Trophoblast cell (in vitro differentiated cells and primary cell): ENCODE measurements at regions not wholly inside any gene's neighbourhood (a gene's known extent, or its start where the extent isn't known, plus 50 kb on each side); places are given as distances from the start of the nearest gene placed in this dataset.
A peak's percentile ranks its signal among the peaks of the same experiment; 100 is the strongest.

Source experiments
- DNase-seq, 2 donors: peaks; one replicate each; pipeline ENCODE4 v3.0.0-alpha.2; 2016
- H2AFZ ChIP-seq: 2 replicates; pipeline ENCODE4 v1.6.1; 2013; ENCODE audit warnings: low read length, moderate library complexity, mild to moderate bottlenecking; ENCODE audit not compliant: insufficient read depth, poor library complexity
- H2AK5ac ChIP-seq: 2 replicates; pipeline ENCODE4 v1.6.1; 2013; ENCODE audit warnings: mild to moderate bottlenecking, low read length
- H2BK120ac ChIP-seq: 2 replicates; pipeline ENCODE4 v1.6.1; 2013; ENCODE audit warnings: low read length, mild to moderate bottlenecking, moderate library complexity; ENCODE audit not compliant: insufficient read depth, poor library complexity
- H2BK12ac ChIP-seq: 2 replicates; pipeline ENCODE4 v1.6.1; 2013; ENCODE audit warnings: mild to moderate bottlenecking, low read length, moderate library complexity
- H2BK5ac ChIP-seq: 2 replicates; pipeline ENCODE4 v1.6.1; 2013; ENCODE audit warnings: low read length, low read depth, moderate library complexity, mild to moderate bottlenecking; ENCODE audit not compliant: poor library complexity
- H3K14ac ChIP-seq: 2 replicates; pipeline ENCODE4 v1.6.1; 2013; ENCODE audit warnings: mild to moderate bottlenecking, low read length
- H3K18ac ChIP-seq: 2 replicates; pipeline ENCODE4 v1.6.1; 2013; ENCODE audit warnings: mild to moderate bottlenecking, low read length
- H3K23ac ChIP-seq: 2 replicates; pipeline ENCODE4 v1.6.1; 2013; ENCODE audit warnings: low read length
- H3K27ac ChIP-seq: 2 replicates; pipeline ENCODE4 v1.5.1; 2013; ENCODE audit warnings: low read depth, mild to moderate bottlenecking, inconsistent platforms, low read length, moderate library complexity
- H3K27me3 ChIP-seq: 2 replicates; pipeline ENCODE4 v1.6.1; 2013; ENCODE audit warnings: inconsistent platforms, mild to moderate bottlenecking, low read length, moderate library complexity; ENCODE audit not compliant: insufficient read depth
- H3K36me3 ChIP-seq, 2 experiments: 1 replicate in 1 of 2; 2 replicates in 1 of 2; pipeline ENCODE4 v1.6.1; 2013; ENCODE audit warnings: low read length in 2 of 2, mild to moderate bottlenecking in 2 of 2, moderate library complexity in 1 of 2; ENCODE audit not compliant: insufficient read depth in 2 of 2, control insufficient read depth in 1 of 2
- H3K4ac ChIP-seq: 2 replicates; pipeline ENCODE4 v1.6.1; 2013; ENCODE audit warnings: low read depth, mild to moderate bottlenecking, low read length, moderate library complexity
- H3K4me1 ChIP-seq, 2 experiments: 1 replicate in 1 of 2; 2 replicates in 1 of 2; pipeline ENCODE4 v1.6.1; 2013; ENCODE audit warnings: low read length in 2 of 2, mild to moderate bottlenecking in 2 of 2, moderate library complexity in 1 of 2; ENCODE audit not compliant: insufficient read depth in 2 of 2, control insufficient read depth in 1 of 2
- H3K4me2 ChIP-seq: 2 replicates; pipeline ENCODE4 v1.6.1; 2013; ENCODE audit warnings: inconsistent platforms, mild to moderate bottlenecking, low read length, moderate library complexity
- H3K4me3 ChIP-seq: 2 replicates; pipeline ENCODE4 v1.5.1; 2013; ENCODE audit warnings: mild to moderate bottlenecking, low read depth, low read length, inconsistent platforms
- H3K79me1 ChIP-seq: one replicate; pipeline ENCODE4 v1.6.1; 2013; ENCODE audit warnings: low read length
- H3K79me2 ChIP-seq: 2 replicates; pipeline ENCODE4 v1.6.1; 2013; ENCODE audit warnings: low read length, mild to moderate bottlenecking; ENCODE audit not compliant: control insufficient read depth, insufficient read depth, poor library complexity
- H3K9ac ChIP-seq: 2 replicates; pipeline ENCODE4 v1.6.1; 2013; ENCODE audit warnings: mild to moderate bottlenecking, low read length
- H3K9me3 ChIP-seq: 2 replicates; pipeline ENCODE4 v1.6.1; 2013; ENCODE audit warnings: low read depth, mild to moderate bottlenecking, control low read depth, inconsistent platforms, low read length; ENCODE audit not compliant: insufficient read depth
- H4K12ac ChIP-seq: 2 replicates; pipeline ENCODE4 v1.6.1; 2013; ENCODE audit warnings: low read depth, mild to moderate bottlenecking, low read length, moderate library complexity
- H4K8ac ChIP-seq: 2 replicates; pipeline ENCODE4 v1.6.1; 2013; ENCODE audit warnings: low read depth, mild to moderate bottlenecking, low read length, moderate library complexity
- H4K91ac ChIP-seq: one replicate; pipeline ENCODE4 v1.6.1; 2013; ENCODE audit warnings: low read depth, mild to moderate bottlenecking, low read length, moderate library complexity
- WGBS: extraction: QIAGEN DNeasy Blood & Tissue Kit; methylation state at CpG from one replicate; pipeline ENCODE4 v1.1.7; 2013; ENCODE audit warnings: missing lambda C conversion rate; ENCODE audit not compliant: insufficient read length, insufficient coverage; ENCODE audit errors: extremely low coverage; 5-methylcytosine and 5-hydroxymethylcytosine counted together

GRCh38 chr6:137788248-137788647 lies 78.8 kb upstream of the TNFAIP3 start:
- H4K8ac ChIP-seq, result no peak overlapping the region
- H3K4me2 ChIP-seq, result no peak overlapping the region
- H3K23ac ChIP-seq, result no peak overlapping the region
- H2AK5ac ChIP-seq, result no peak overlapping the region
- H2BK12ac ChIP-seq, result no peak overlapping the region
- H2BK120ac ChIP-seq, result no peak overlapping the region
- H4K12ac ChIP-seq, result no peak overlapping the region
- no peaks in the 10 kb centered on the region for H3K79me2 ChIP-seq
- H3K27ac ChIP-seq, result no peak overlapping the region
- H2AFZ ChIP-seq, result no peak overlapping the region
- no peak overlapping the region for H3K18ac ChIP-seq
- H3K9me3 ChIP-seq, result no peaks in the 10 kb centered on the region
- H3K4me3 ChIP-seq, result no peak overlapping the region
- no peak overlapping the region for H3K9ac ChIP-seq
- H3K4ac ChIP-seq, result no peak overlapping the region
- DNase-seq, result no peak
- WGBS, result no CpG with 5 or more reads among the region's 1 CpG
- H2BK5ac ChIP-seq, result no peak overlapping the region
- no peaks in the 10 kb centered on the region for H3K27me3 ChIP-seq
- no peak overlapping the region for H3K14ac ChIP-seq
- no peaks in the 10 kb centered on the region for H3K4me1 ChIP-seq
- H3K36me3 ChIP-seq, result no peaks in the 10 kb centered on the region
- no peak overlapping the region for H4K91ac ChIP-seq
- no peaks in the 10 kb centered on the region for H3K79me1 ChIP-seq

GRCh38 chr6:137791281-137792159 lies 75.5 kb upstream of the TNFAIP3 start:
- Histone ChIP-seq H3K4ac (no peak overlapping the region), H4K8ac (no peak overlapping the region), H3K4me3 (no peak overlapping the region), H3K36me3 (no peaks in the 10 kb centered on the region), H3K14ac (no peak overlapping the region), H3K4me2 (no peak overlapping the region), H2AFZ (no peak overlapping the region), H3K79me2 (no peaks in the 10 kb centered on the region), H3K9me3 (no peaks in the 10 kb centered on the region), H3K23ac (no peak overlapping the region), H3K4me1 (peaks cover 0 to 5% of the 10 kb centered on the region in 2 experiments), H2BK5ac (no peak overlapping the region), H3K27ac (no peak overlapping the region), H4K12ac (no peak overlapping the region), H3K9ac (no peak overlapping the region), H2BK12ac (no peak overlapping the region), H2BK120ac (no peak overlapping the region), H3K79me1 (no peaks in the 10 kb centered on the region), H4K91ac (no peak overlapping the region), H3K18ac (no peak overlapping the region), H3K27me3 (no peaks in the 10 kb centered on the region), H2AK5ac (no peak overlapping the region)
- DNase-seq, result no peak
- no CpG with 5 or more reads among the region's 6 CpGs for WGBS

GRCh38 chr6:137792160-137793033 lies 74.7 kb upstream of the TNFAIP3 start:
- Histone ChIP-seq H3K4me3 (no peak overlapping the region), H3K14ac (no peak overlapping the region), H2AFZ (no peak overlapping the region), H3K79me2 (no peaks in the 10 kb centered on the region), H3K36me3 (no peaks in the 10 kb centered on the region), H4K8ac (no peak overlapping the region), H3K27me3 (no peaks in the 10 kb centered on the region), H3K27ac (no peak overlapping the region), H3K23ac (no peak overlapping the region), H3K18ac (no peak overlapping the region), H3K79me1 (no peaks in the 10 kb centered on the region), H2BK120ac (no peak overlapping the region), H2BK12ac (no peak overlapping the region), H3K9me3 (no peaks in the 10 kb centered on the region), H3K4me1 (peaks cover 0 to 5% of the 10 kb centered on the region in 2 experiments), H4K12ac (no peak overlapping the region), H4K91ac (no peak overlapping the region), H3K9ac (no peak overlapping the region), H2BK5ac (no peak overlapping the region), H3K4me2 (no peak overlapping the region), H3K4ac (no peak overlapping the region), H2AK5ac (no peak overlapping the region)
- DNase-seq, result no peak
- WGBS, result no CpG with 5 or more reads among the region's 6 CpGs

GRCh38 chr6:137793805-137794515 lies 73.1 kb upstream of the TNFAIP3 start:
- Histone ChIP-seq H3K4me3 (no peak overlapping the region), H2BK12ac (no peak overlapping the region), H3K79me1 (no peaks in the 10 kb centered on the region), H3K9me3 (no peaks in the 10 kb centered on the region), H3K23ac (no peak overlapping the region), H2AFZ (no peak overlapping the region), H3K14ac (no peak overlapping the region), H2BK120ac (no peak overlapping the region), H4K91ac (no peak overlapping the region), H3K4me1 (peaks cover 0 to 5% of the 10 kb centered on the region in 2 experiments), H3K4me2 (no peak overlapping the region), H2BK5ac (no peak overlapping the region), H4K12ac (no peak overlapping the region), H3K27ac (no peak overlapping the region), H2AK5ac (no peak overlapping the region), H3K27me3 (no peaks in the 10 kb centered on the region), H3K18ac (no peak overlapping the region), H3K79me2 (no peaks in the 10 kb centered on the region), H3K4ac (no peak overlapping the region), H4K8ac (no peak overlapping the region), H3K36me3 (no peaks in the 10 kb centered on the region), H3K9ac (no peak overlapping the region)
- 100% methylated on average over 2 of the region's 8 CpGs for WGBS
- DNase-seq, result peak; percentile 68 to 88
